ENCODE measurements at regions not wholly inside any gene's neighbourhood (a gene's known extent, or its start where the extent isn't known, plus 50 kb on each side); places are given as distances from the start of the nearest gene placed in this dataset.

DNA sequence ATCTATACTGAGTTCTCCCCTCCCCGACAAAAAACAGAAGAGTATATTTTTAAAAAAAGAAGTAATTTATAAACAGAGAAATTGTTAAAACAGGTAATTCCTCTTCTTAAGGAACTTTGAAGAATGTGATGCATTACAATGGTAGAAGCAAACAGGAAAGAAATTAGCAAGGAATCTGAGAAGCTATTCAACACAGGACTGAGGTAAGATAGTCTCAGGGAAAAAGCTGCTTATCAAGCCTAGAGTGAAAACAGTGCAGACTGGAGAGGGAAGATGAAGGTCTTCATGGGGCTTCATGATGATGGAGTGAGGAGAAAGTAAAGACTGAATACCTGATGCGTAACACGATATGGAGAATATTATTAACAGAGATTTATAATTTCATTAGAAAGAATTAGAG, 880.0 kb downstream of the SLC16A7 start:
- ChIA-PET CTCF (no interaction called here), POLR2A (no interaction called here)
- intact Hi-C loops (cut with micrococcal nuclease), result no loop called here
- TF ChIP-seq, protein P1, sequence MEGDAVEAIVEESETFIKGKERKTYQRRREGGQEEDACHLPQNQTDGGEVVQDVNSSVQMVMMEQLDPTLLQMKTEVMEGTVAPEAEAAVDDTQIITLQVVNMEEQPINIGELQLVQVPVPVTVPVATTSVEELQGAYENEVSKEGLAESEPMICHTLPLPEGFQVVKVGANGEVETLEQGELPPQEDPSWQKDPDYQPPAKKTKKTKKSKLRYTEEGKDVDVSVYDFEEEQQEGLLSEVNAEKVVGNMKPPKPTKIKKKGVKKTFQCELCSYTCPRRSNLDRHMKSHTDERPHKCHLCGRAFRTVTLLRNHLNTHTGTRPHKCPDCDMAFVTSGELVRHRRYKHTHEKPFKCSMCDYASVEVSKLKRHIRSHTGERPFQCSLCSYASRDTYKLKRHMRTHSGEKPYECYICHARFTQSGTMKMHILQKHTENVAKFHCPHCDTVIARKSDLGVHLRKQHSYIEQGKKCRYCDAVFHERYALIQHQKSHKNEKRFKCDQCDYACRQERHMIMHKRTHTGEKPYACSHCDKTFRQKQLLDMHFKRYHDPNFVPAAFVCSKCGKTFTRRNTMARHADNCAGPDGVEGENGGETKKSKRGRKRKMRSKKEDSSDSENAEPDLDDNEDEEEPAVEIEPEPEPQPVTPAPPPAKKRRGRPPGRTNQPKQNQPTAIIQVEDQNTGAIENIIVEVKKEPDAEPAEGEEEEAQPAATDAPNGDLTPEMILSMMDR (IDR thresholded peaks at IDR 0.05; ENCODE audit: unreplicated experiment), result no peak
- no peaks in the 10 kb centered on the region for H3K4me1 Mint-ChIP-seq (ENCODE audit: insufficient read depth, unreplicated experiment)
- BruUV-seq (replicated peaks), result no TSS peak
- no peaks in the 10 kb centered on the region for H3K36me3 Mint-ChIP-seq (ENCODE audit: insufficient read depth, unreplicated experiment)
- no peak overlapping the region for H3K27ac Mint-ChIP-seq (ENCODE audit: low read depth, unreplicated experiment)
- H3K9me3 Mint-ChIP-seq (ENCODE audit: unreplicated experiment), result no peaks in the 10 kb centered on the region
- DNase-seq (ENCODE audit: unreplicated experiment), result no peak
- H3K27me3 Mint-ChIP-seq (ENCODE audit: insufficient read depth, unreplicated experiment), result no peaks in the 10 kb centered on the region
- H3K4me3 Mint-ChIP-seq (ENCODE audit: unreplicated experiment), result no peak overlapping the region

DNA sequence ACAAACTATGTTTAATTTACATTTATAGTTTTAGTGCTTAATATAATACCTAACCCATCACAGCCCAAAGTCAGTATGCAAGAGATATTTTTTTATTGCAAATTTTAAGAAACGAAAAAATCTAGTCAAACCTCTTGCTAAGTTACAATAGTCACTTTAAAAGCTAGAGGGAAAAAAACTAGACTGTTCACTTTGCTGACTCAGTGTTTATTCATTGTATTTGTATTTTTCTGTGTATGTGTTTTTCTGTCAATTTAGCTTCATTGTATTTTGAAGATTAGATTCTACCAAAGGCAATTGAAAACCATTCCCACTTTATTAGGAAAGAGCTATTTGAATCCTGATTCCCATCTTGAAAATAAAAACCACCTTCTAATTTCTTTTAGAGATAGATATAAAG, 891.5 kb downstream of the SLC16A7 start:
- no peaks in the 10 kb centered on the region for H3K27me3 Mint-ChIP-seq (ENCODE audit: insufficient read depth, unreplicated experiment)
- no TSS peak for BruUV-seq (replicated peaks)
- ChIA-PET POLR2A (interaction anchor here (1.2 kb wide), 1 partner anchor 381 kb away, joined by 3 read pairs; no protein-coding TSS in a partner anchor), CTCF (interaction anchor here (1.4 kb wide), 1 partner anchor 680 kb away, joined by 3 read pairs; no protein-coding TSS in a partner anchor)
- no peak for DNase-seq (ENCODE audit: unreplicated experiment)
- no peaks in the 10 kb centered on the region for H3K36me3 Mint-ChIP-seq (ENCODE audit: insufficient read depth, unreplicated experiment)
- peaks cover 16% of the 10 kb centered on the region for H3K9me3 Mint-ChIP-seq (ENCODE audit: unreplicated experiment)
- H3K4me3 Mint-ChIP-seq (ENCODE audit: unreplicated experiment), result no peak overlapping the region
- no peak overlapping the region for H3K27ac Mint-ChIP-seq (ENCODE audit: low read depth, unreplicated experiment)
- H3K4me1 Mint-ChIP-seq (ENCODE audit: insufficient read depth, unreplicated experiment), result no peaks in the 10 kb centered on the region
- TF ChIP-seq, protein P1 (IDR thresholded peaks at IDR 0.05; ENCODE audit: unreplicated experiment), result no peak
- intact Hi-C loops (cut with micrococcal nuclease), result no loop called here

DNA sequence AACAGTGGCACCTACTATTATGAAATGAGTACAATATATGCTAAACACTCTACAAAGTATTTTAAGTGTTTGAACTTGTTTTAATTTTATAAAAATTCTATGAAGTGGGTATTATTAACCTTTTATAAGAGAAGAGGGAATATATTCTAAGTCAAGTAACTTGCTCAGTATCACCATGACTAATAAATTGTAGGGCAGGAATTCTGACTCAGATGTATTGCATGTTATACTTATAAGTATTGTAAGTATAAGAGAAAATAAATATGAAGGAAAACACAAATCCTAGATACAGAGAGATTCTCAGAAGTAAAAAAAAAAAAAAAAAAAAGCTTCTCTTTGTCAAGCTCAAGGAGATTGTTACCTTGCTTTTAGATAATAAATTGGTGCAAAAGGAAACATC, 893.2 kb downstream of the SLC16A7 start:
- H3K36me3 Mint-ChIP-seq (ENCODE audit: insufficient read depth, unreplicated experiment), result no peaks in the 10 kb centered on the region
- H3K4me3 Mint-ChIP-seq (ENCODE audit: unreplicated experiment), result no peak overlapping the region
- POLR2A ChIA-PET, result interaction anchor here (0.6 kb wide), 1 partner anchor 1016 kb away, joined by 3 read pairs; no protein-coding TSS in a partner anchor

DNA sequence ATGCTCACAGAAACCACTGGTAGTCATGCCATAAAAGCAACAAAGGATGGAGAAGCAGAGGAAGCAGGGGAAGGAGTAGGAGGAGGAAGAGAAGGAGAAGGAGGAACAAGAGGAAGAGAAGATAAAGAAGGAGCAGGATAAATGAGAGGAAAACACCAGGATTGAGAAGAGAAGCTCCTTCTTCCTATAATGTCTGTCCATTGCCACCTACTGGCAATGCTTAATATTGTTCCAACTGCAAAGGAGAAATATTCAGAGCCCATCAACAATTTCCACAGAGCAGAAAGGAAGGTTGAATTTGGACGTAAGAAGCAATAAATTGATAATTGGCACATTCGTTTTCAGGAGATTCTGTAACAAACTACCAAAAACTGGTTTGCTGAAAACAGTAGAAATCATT, 898.4 kb downstream of the SLC16A7 start:
- no TSS peak for BruUV-seq (replicated peaks)
- Mint-ChIP-seq H3K36me3 (ENCODE audit: insufficient read depth, unreplicated experiment) (no peaks in the 10 kb centered on the region), H3K9me3 (ENCODE audit: unreplicated experiment) (no peaks in the 10 kb centered on the region), H3K4me3 (ENCODE audit: unreplicated experiment) (no peak overlapping the region), H3K4me1 (ENCODE audit: insufficient read depth, unreplicated experiment) (no peaks in the 10 kb centered on the region), H3K27ac (ENCODE audit: low read depth, unreplicated experiment) (no peak overlapping the region), H3K27me3 (ENCODE audit: insufficient read depth, unreplicated experiment) (no peaks in the 10 kb centered on the region)
- intact Hi-C loops (cut with micrococcal nuclease), result loop anchor here (1.0 to 10.0 kb wide), 6 partner anchors 237 to 1091 kb away; no protein-coding TSS in a partner anchor
- ChIA-PET CTCF (interaction anchor here (0.5 to 1.9 kb wide), 14 partner anchors 15 to 1630 kb away, joined by 3 to 6 read pairs (median 3); no protein-coding TSS in a partner anchor), POLR2A (interaction anchor here (0.6 to 1.2 kb wide), 4 partner anchors 388 to 1059 kb away, joined by 3 to 4 read pairs (median 3); partner anchors contain the start of gene SLC16A7)
- DNase-seq (ENCODE audit: unreplicated experiment), result peak; percentile 57
- TF ChIP-seq, protein P1 (IDR thresholded peaks at IDR 0.05; ENCODE audit: unreplicated experiment), result peak; percentile 70

More for the DNA sequence above, 893.2 kb downstream of the SLC16A7 start:
- intact Hi-C loops (cut with micrococcal nuclease), result no loop called here
- no peak for DNase-seq (ENCODE audit: unreplicated experiment)
- Mint-ChIP-seq H3K9me3 (ENCODE audit: unreplicated experiment) (peaks cover 5% of the 10 kb centered on the region), H3K27me3 (ENCODE audit: insufficient read depth, unreplicated experiment) (no peaks in the 10 kb centered on the region), H3K4me1 (ENCODE audit: insufficient read depth, unreplicated experiment) (no peaks in the 10 kb centered on the region), H3K27ac (ENCODE audit: low read depth, unreplicated experiment) (no peak overlapping the region)
- BruUV-seq (replicated peaks), result no TSS peak
- CTCF ChIA-PET, result interaction anchor here (0.6 kb wide), 1 partner anchor 681 kb away, joined by 3 read pairs; no protein-coding TSS in a partner anchor
- TF ChIP-seq, protein P1 (IDR thresholded peaks at IDR 0.05; ENCODE audit: unreplicated experiment), result no peak

Data from MCF 10A (cell line).